TTC549 (cell line): ENCODE measurements at regions not wholly inside any gene's neighbourhood (a gene's known extent, or its start where the extent isn't known, plus 50 kb on each side); places are given as distances from the start of the nearest gene placed in this dataset.
"Not testable (repeated sequence)": the region's sequence is repeated elsewhere in the genome, so short reads cannot be mapped to it uniquely, and the experiment has no call there.

Experiments used
- FAIRE-seq: peaks from 2 replicates; lab custom pipeline; 2012; peaks lifted over from hg19 to GRCh38; lab: Jason Lieb, UNC

DNA sequence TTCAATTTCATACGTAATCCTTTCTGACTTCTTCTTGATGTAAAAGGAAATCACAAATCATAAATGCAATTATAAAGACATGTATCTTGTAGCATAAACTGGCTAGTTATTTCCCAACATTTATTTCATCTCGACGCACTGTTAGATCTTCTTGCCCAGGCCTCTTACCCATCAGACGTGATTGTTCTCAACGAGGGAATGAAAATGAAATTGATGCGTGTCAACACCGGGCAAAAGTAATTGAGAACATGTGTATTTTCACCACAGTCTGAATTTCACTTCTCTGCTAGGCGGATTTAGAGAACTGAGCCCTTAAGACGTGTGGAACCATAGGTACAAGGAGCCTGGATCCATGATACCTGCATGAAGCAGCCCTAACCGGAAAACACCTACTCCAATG lies 519.7 kb downstream of the KCNT2 start:
- FAIRE-seq, result no peak

GRCh38 chr1:196078691-196079090 lies 529.5 kb downstream of the KCNT2 start:
- FAIRE-seq, result peak; percentile 85

GRCh38 chr1:196075621-196076020 lies 532.6 kb downstream of the KCNT2 start:
- FAIRE-seq, result peak; percentile 81

DNA sequence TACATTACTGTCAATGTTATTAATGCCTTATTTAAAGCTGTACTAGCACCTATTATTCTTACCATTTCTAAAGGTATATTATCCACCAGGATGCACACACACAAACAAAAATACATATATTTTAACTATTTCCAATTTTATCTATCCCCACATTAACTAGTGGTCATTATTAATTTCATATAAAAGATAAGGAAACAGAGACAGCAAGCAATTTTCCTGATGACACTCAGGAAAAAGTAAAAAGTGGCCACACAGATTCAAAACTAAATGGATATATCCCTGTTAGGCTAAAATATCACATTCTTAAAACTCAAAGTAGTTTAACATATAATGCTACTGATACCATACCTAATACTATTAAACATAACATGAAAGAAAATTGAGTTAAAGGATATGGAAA lies 534.1 kb downstream of the KCNT2 start:
- FAIRE-seq, result peak; percentile 63

DNA sequence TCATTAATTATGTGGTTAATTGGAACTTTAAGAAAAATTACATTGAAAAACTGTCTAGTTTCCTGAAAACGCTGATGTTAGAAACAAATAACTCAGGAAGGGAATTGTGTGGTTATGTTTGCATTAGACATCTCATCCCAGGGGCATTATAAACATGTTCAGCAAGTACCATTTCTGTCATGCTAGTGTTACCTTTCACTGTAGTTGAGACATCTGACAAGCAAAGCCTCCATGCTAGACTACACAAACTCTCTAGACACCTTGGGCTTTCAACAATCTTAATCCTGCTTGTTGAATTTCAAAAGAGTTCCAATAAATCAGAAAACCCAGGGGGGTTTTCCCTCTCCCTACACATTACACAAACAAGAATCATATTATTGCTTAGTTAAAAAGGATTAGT lies 536.8 kb downstream of the KCNT2 start:
- no peak for FAIRE-seq

DNA sequence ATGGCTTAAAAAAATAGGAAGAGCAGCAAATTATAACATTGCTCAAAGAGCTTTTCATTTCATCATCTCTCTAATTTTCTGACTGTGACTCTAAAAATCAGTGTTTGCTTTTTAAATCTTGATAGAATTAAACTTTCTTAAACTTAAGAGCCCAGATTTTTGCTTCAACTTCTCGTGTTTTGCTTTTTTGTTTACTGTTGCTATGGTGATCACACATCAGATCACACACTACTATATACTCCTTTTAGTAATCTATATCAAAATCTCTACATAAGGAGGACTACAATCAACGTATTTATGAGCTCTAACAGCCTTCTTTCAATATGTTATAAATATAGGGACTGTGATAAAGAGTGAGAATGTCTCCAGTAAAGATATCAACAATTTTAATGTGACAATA lies 537.3 kb downstream of the KCNT2 start:
- no peak for FAIRE-seq

- FAIRE-seq, result no peak
Measured at GRCh38 chr1:196063952-196064351, 544.3 kb downstream of the KCNT2 start.

DNA sequence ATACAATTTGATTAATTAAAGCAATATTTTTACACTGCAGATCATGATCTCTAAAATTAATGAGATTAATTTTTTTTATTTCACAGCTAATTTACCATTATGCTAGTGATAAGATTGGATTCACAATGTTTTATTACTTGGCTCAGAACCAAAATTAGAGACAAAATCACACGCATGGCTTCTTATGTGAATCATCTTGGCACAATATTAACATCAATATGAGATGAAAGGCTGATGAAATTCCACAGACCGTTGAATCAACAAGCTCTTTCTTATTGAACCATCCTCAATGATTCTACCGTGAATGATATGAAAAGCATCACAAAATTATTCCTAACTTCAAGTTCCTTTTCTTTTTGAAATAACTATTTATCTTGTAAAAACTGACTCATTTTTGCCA lies 544.9 kb downstream of the KCNT2 start:
- no peak for FAIRE-seq

DNA sequence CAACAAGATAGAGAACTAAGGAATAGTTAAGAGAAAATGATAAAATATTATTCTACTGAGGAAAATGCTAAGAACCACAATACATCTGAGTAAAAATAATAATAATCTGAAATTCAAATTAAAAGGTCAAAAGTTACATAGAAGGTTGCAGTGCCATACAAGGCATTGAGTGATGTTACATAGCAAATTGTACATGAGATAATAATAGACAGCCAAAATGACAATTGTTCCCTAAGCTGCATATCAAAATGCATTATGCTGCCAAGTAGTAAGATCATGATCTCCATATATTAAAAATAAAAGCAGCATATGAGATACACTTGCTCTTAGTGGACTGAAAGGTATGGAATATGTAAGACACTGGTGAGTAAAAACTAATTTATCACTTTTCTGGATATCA lies 547.7 kb downstream of the KCNT2 start:
- no peak for FAIRE-seq

DNA sequence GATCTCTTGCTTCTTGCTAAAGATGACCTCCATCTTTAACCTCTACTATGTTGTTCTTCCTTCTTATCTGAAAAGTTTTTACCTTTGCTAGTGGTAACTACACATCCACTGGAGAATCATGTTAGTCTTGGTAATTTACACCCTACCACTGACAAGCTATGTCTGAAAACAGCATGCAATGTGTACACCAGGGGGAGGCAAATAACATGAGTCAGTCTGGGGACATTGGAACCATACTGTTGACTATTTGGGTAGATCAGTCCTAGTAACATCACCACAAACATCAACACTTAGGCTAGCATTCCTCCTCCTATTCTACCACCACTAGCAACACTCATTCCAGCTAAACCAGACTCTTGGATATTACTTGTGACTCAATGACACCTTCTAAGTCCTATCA lies 549.0 kb downstream of the KCNT2 start:
- FAIRE-seq, result no peak

DNA sequence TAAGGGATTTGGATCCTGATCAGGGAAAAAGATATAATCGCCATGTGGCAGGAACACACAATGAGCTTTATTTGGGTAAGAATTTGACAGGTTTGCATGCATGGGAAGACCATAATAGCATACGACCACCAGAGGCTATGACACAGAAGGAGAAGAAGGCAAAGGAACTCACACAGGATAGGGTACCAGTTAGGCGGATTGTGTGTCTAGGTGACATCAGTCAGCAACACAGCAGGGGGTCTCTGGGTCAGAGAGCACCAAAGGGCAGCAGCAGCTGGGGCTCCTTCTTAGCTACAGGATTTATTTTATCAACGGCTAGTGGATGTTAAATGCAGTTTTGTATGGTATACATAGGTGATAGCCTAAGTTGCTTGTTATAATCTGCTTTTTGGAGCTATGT lies 551.3 kb downstream of the KCNT2 start:
- no peak for FAIRE-seq

GRCh38 chr1:196049407-196049806 lies 558.8 kb downstream of the KCNT2 start:
- FAIRE-seq, result no peak

- no peak for FAIRE-seq
Measured at GRCh38 chr1:196043268-196043667, 565.0 kb downstream of the KCNT2 start.

DNA sequence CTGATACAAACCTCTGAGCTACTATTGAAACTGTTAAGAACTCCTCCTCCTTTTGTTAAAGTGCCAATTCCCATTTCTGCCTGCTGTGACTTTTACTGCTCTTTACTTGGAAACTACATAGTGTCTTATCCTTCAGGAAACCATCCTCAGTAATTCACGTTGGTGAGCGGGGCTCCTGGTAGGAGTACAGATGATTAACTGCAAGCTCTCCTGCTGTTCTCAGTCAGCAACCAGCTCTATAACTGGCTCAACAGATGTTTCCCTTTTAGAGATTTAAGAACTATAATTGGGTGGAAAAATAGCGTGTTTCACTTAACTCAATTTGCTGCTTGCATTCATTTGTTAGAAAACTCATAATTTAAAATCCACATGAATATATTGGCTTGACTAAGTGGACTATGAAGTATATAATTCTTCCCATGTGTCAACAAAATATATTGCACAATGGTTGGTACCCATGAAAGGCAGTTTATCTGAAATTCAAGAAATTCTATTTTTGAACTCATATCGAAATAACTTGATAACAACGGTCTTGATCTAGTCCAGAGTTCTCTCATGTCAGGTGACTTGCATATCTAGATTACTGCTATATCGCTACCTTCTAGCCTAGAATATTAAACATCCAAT lies 574.0 kb downstream of the KCNT2 start:
- FAIRE-seq, result no peak

GRCh38 chr1:196031387-196031786 lies 576.9 kb downstream of the KCNT2 start:
- not testable (repeated sequence) for FAIRE-seq

- FAIRE-seq, result peak; percentile 68
Measured at GRCh38 chr1:196030455-196030854, 577.8 kb downstream of the KCNT2 start.

- no peak for FAIRE-seq
Measured at GRCh38 chr1:196029410-196029809, 578.8 kb downstream of the KCNT2 start.

DNA sequence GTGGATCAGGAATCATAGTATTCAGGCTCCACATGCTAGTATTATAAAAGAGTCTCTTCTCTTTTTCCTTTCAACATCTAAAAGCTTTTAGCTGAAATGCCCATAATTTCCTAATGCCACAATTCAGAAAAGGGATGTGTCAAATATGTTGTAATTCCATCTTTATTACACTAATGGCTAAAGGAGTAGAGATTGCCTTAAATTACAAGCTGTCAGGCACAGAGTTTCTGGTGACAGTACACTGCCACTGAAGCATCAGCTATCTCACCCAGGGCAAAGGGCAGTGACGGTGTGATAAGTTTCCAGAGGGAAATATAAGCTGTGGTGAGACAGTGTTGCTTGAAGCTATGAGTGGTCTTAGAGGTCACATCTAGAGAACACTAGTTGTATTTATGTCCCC lies 581.1 kb downstream of the KCNT2 start:
- no peak for FAIRE-seq

GRCh38 chr1:196021174-196021573 lies 587.1 kb downstream of the KCNT2 start:
- FAIRE-seq, result not testable (repeated sequence)

DNA sequence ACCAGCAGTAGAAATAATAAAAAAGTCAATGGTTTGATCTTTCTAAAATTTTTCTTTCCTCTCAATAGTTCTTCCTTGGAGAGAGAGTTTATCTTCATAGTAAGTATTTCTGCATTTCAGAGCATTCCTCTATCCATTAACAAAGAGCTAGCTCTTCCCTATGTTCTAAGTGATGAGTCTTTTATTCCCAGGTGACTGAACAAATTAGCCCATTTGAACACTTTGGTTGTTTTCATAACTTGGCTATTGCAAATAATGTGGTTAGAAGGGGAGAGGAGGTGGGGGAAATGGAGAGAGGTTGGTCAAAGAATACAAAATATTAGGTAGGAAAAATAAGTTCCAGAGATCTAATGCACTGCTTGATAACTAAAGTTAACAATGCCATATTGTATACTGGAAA lies 598.9 kb downstream of the KCNT2 start:
- no peak for FAIRE-seq

DNA sequence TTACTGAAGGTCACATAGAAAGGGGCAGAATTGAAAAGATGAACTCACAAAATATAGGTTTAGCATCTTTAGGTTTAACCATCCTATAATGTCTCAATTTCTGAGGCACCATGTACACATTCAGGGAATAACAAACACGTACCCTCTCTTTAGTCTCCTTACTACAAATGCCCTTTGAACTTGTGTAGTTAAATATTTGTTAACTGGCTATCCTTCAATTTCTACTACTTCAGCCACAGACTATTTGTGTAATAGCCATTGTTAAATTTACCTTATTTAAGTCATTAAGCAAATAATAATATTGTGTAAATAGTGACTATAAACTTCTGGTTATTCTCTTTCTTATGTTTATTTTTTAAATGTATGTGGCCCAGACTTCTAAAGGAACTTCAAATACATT lies 600.5 kb downstream of the KCNT2 start:
- peak; percentile 43 for FAIRE-seq

DNA sequence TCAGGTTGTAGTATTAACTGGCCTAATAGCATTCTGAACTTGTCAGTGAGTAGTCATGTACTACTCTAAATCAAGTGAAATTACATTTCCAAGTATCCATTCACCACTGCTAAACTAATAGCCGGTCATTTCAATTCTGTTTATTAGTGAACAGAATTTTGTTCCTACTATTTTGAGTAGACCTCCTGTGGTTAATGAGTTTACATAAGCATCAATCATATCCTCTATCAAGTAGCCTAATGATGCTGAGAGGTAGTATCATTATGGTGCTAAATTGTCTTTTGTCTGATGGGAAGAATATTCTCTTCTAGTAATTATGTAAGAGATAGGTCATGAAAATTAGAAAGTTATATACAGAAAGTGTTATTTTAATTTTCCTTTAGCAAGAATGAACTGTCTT lies 602.8 kb downstream of the KCNT2 start:
- no peak for FAIRE-seq

- not testable (repeated sequence) for FAIRE-seq
Measured at GRCh38 chr1:196004388-196004787, 603.9 kb downstream of the KCNT2 start.

- no peak for FAIRE-seq
Measured at GRCh38 chr1:196002906-196003305, 605.3 kb downstream of the KCNT2 start.

GRCh38 chr1:196002296-196002695 lies 605.9 kb downstream of the KCNT2 start:
- FAIRE-seq, result not testable (repeated sequence)
